BJ (cell line): ENCODE measurements at regions not wholly inside any gene's neighbourhood (a gene's known extent, or its start where the extent isn't known, plus 50 kb on each side); places are given as distances from the start of the nearest gene placed in this dataset.

Source experiments
- CTCF ChIA-PET: fragments of 350-600 bp; formaldehyde crosslinking; extraction: SDS; loops from one replicate; lab custom pipeline; 2021; ENCODE audit warnings: antibody characterized with exemption, inconsistent platforms; lab: Yijun Ruan, JAX
- POLR2A ChIA-PET: fragments of 300-600 bp; sonication (Branson Sonifier 250); formaldehyde crosslinking; extraction: SDS; loops from one replicate; lab custom pipeline; 2021; ENCODE audit warnings: antibody characterized with exemption; lab: Charles Lee
- DNase-seq: peaks from one replicate; pipeline ENCODE4 v3.0.0-alpha.2; 2011; ENCODE audit warnings: low read depth
- H3K27me3 ChIP-seq: 2 replicates; pipeline ENCODE4 v1.6.0; 2011; ENCODE audit warnings: low read length; ENCODE audit not compliant: control insufficient read depth, insufficient read depth
- H3K36me3 ChIP-seq: 2 replicates; pipeline ENCODE4 v1.5.1; 2011; ENCODE audit warnings: low read length; ENCODE audit not compliant: control insufficient read depth, insufficient read depth
- H3K4me3 ChIP-seq: 2 replicates; pipeline ENCODE4 v1.5.1; 2011; ENCODE audit warnings: low read depth, mild to moderate bottlenecking, control low read depth, low read length
- TF ChIP-seq, protein P1 (sequence below): IDR thresholded peaks from 2 replicates; pipeline ENCODE4 v1.5.1; 2011; ENCODE audit warnings: low read depth, mild to moderate bottlenecking, control low read depth, inconsistent platforms, low read length, moderate library complexity; ENCODE audit not compliant: insufficient read depth

- H3K4me3 ChIP-seq: no peak overlapping the region
- TF ChIP-seq, protein P1, sequence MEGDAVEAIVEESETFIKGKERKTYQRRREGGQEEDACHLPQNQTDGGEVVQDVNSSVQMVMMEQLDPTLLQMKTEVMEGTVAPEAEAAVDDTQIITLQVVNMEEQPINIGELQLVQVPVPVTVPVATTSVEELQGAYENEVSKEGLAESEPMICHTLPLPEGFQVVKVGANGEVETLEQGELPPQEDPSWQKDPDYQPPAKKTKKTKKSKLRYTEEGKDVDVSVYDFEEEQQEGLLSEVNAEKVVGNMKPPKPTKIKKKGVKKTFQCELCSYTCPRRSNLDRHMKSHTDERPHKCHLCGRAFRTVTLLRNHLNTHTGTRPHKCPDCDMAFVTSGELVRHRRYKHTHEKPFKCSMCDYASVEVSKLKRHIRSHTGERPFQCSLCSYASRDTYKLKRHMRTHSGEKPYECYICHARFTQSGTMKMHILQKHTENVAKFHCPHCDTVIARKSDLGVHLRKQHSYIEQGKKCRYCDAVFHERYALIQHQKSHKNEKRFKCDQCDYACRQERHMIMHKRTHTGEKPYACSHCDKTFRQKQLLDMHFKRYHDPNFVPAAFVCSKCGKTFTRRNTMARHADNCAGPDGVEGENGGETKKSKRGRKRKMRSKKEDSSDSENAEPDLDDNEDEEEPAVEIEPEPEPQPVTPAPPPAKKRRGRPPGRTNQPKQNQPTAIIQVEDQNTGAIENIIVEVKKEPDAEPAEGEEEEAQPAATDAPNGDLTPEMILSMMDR: no peak
- H3K36me3 ChIP-seq: no peaks in the 10 kb centered on the region
- no peaks in the 10 kb centered on the region for H3K27me3 ChIP-seq
- no peak for DNase-seq
- ChIA-PET CTCF (no interaction called here), POLR2A (no interaction called here)
Measured at GRCh38 chr18:5596585-5596984, 52.8 kb upstream of the EPB41L3 start.
